HG03280 (cell line): ENCODE measurements at regions not wholly inside any gene's neighbourhood (a gene's known extent, or its start where the extent isn't known, plus 50 kb on each side); places are given as distances from the start of the nearest gene placed in this dataset.
A peak's percentile ranks its signal among the peaks of the same experiment; 100 is the strongest.

ENCODE experiments used
- ATAC-seq: cut with Tn5 transposase; IDR thresholded peaks from one replicate; pipeline ENCODE4 v1.9.1; 2021; ENCODE audit warnings: mild to moderate bottlenecking, moderate library complexity; ENCODE audit not compliant: unreplicated experiment

DNA sequence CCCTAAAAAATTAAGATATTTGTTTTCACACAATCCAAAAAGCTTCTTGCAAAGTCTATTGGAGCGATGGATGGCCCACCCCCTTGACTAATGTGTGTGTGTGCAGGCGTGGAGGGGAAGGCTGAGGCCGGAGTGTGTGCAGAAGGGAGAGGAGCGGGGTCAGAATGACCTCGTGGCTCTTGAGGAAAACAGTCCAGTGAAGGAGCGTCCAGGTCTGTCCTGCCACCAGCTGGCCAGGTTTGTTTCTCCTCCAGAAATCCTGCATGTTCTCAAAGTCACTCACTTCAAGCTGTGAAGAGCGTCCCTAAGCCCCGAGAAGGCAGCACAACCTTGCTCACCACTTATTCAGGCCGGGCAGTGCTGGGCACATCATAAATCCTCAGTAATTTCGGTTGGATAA, 69.5 kb upstream of the SSX2IP start:
- ATAC-seq: no peak

DNA sequence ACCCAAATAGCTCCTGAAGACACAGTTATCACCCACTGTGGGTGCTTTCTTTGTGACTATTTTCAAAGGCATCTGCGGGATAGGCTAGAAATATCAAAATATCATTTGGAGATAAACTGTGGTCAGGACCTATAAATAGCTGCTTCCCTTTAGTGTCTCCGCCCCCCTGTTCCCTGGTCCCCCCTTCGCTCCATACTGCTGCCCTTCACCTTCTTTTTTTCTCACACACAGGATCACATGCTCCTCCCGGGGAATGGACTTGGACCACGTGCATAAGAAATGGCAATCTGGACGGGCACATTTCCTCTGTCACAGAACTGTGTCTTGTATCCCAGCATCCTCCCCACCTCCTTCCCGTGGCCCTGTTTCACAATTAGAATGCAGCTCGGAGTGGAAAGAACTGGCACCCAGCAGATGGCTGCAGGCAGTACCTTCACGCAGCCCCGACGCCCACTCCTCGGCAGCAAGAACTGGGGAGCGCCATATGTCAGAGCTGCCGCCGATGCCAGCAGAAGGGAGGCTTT, 68.8 kb upstream of the SSX2IP start:
- no peak for ATAC-seq

DNA sequence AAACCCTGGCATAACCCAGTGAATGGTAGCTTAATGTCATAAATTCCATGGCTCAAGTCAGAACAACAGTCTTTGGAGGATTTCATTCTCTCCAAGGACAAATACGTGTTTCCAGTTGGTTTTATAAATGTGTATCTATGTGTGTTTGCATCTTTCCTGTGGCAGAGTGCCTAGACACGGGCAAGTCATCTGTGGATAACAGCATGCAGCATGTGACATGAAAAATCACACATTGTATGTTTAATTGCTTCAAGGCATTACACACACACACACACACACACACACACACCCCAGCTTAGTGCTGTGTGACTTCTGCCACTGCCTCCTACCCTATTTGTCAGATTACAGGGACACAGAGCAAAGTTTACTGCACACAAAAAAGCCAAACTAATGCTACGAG, 68.2 kb upstream of the SSX2IP start:
- ATAC-seq: no peak

DNA sequence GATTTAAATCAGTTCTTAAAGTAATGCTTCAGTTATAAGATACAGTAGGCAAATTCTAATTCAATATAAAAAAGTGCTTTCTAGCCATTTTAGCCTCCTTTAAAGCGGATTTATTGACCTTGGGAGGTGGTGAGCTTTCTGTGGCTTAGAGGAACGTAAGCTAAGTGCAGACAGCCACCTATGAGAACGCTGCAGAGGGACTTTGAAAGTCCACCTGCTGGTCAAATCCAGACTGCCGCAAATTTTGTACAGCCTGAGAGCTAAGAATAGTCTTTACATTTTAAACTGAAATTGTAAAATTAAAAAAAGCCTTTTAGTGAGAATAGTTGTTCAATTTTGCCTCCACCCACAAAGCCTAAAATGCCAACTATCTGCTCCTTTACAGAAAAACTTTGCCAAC, 67.0 kb upstream of the SSX2IP start:
- no peak for ATAC-seq

DNA sequence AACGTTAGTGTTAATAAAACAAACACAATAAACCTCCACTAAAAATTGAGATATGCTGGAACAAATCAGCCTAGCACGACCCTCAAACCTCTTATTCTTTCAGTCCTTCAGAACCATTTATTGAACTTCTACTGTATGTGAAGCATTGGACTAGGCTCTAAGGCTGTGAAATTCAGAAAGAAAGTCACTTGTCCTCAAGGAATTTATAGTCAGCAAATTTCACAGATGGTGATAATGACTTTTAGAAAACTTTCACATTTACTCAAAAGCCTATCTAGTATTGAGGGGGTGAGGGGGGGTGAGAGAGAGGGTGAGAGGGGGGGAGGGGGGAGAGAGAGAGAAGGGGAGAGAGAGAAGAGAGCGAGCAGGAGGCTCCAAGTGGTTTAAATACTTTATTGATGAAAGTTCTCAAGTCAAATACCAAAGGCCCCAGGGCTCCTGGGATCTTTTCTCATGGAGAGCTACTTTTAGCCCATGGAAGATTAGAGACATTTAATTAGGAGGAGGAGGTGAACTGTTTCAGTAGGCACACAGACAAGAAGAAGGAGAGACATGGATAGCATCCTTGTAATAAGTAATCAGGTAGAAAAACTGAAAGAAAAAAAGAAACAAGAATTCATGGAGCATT, 66.3 kb upstream of the SSX2IP start:
- no peak for ATAC-seq

DNA sequence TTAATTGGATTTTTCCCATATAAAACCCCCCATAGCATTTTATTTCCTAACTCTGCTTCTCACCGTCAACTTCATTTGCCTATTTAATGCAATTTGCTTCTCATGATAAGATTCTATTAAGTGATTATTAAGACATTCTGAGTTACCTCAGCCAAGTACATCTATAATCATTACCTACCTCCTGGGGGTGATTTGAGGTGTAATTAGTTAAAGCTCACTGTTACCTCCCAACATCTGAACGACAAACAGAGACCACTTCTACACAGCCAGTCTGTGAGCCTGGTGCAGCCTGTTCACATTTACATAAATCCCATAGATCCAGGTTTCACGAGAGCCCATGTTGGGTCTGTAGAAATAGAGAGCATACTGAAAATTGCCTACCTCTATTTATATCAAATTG, 65.7 kb upstream of the SSX2IP start:
- ATAC-seq: no peak

DNA sequence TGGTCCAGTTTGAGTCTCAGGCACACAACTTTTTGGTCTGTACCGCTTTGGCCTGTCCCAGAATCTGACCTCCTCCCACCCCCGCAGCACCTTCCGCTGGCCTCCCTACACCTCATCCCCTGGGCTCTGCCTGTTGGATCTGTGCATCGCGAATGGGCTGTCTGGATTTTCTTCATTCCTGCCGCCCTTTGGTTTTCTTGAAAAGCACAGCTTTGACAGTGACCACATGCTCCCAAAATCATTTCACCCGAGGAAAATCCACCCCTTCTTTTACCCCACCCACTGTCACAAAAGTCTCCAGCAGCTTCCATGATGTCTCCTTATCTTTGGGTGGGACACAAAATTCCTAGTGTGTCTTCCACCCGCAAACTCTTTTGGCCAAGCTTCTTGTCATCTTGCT, 65.0 kb upstream of the SSX2IP start:
- no peak for ATAC-seq

DNA sequence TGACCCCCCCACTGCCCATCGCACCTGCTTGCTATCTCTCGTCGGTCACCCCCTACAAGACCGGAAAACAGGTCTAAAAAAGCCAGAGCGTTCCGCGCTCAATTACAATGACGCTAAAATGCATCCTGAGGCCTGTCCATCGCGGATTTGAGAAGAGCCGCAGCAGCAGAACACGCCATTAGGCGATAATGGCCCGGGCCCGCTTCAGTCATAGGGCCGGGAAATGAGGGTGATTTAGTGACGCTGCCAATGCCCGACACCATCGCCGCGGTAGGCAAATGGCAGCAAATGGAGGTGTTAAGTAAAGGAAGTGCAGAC, 64.1 kb upstream of the SSX2IP start:
- ATAC-seq: no peak

DNA sequence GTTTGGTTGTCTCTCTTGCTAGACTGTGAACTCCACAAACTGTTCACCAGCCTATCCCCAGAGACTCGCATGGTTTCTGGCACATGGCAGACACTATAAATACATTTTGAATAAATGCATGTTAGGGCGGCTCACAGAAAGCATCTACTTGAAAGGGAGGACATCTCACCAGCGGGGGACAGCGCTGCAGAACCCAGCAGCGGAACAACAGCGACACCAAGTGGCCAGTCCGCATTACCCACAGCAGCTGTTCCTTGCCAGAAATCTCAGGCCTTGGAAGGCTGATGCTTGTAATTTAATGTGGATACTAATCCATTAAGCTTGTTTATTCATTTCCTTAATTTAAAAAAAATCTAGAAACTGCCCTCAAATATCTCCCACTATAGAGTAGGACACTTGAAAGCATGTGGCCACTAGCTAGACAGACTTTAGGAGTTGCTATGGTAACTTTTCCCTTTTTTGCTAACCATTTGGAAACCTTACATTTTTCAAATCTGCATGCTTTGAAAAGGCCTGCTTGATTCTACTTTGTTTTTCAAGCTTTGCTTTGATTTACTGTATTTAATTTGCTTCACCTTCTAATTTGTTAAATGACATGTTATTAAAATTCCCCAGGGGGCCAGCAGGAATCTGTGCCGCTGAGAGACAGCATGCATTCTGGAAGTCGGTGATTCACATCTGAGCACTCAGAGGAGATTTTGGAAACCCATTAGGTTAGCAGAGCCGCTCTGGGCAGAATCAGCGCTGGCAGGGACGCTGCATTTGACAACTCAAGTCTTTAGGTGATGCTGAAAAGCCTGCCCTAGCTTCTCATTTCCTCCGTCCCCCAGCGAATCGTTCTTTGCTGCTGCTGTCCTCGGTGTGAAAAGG, 63.5 kb upstream of the SSX2IP start:
- ATAC-seq: peak; percentile 67

DNA sequence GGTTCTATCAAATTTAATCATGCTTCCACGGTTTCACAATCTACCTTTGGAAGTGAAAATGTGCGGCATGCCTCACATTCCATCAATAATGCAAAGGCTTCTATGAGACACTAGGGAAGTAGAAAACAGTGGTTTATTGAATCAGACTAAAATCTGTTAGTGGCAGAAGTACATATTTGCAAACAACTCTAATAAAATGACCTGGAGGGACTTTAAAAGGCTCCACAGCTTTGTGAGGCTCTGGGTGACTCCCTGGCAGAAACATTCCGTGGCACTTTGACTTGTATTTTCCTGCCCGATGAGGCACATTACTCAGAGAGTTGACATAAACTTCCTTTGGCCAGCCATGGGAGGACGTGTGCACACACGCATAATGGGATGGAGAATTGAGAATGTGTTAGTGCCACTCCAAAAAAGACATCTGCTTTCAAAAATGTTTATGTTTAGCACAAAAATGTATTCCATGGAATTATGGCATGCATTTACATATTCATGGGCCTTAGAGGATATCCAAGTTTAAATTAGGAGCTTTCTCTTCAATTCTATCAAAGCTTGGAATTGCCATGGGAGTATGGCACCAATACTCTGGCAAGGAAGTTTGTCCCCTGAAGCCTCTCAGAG, 60.0 kb upstream of the SSX2IP start:
- ATAC-seq: no peak

DNA sequence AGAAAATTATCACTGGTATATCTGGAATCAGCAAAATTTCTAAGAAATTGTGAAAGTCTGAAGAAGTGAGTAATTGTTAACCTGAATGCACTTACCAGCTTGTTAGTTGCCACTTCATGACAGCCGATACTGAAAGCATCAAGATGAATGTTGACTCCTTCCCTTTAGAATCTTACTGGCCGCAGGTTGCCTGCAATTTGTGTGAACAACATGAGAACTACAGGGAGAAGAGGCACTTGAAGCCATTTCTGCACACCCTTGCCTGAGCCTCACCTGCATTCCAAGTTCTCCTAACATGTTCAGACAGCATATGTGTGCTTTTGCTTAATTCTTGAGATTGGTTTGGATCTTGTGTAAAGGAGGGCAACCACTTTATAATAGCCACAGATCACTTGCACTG, 59.2 kb upstream of the SSX2IP start:
- ATAC-seq: no peak

DNA sequence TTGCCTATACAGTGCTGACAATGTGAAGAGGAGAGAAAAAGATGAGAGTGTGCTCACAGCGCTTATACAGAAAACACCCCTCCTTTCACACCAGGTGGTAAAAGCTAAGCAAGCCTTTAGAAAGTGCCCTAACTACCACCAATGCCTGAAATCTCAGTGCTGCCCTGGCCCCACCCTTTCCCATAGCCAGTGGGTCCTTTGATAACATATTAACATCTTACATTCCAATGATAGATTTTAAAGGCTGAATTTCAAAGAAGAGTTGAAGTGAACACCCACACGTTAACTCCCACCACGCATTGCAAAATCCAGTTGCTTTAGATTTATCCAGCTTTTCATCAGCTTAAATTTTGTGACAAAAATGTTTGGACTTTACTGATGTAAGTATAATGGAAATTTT, 58.1 kb upstream of the SSX2IP start:
- no peak for ATAC-seq

DNA sequence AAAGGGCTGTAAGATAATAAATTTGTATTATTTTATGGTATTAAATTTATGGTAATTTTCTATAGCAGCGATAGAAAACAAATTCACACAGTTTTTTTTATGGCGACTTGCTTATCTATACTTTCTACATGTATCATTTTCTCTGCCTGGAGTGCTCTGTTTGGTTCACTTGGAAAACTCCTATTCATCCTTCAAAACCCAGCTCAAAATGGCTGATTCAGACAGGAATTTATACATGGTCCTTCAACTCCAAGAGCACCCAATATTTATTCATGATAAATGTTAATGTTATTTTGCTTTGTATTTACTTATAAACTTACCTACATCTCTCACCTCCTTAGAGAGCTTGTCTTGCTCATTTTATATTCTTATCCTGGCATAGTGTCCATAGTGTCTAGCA, 55.6 kb upstream of the SSX2IP start:
- ATAC-seq: no peak

DNA sequence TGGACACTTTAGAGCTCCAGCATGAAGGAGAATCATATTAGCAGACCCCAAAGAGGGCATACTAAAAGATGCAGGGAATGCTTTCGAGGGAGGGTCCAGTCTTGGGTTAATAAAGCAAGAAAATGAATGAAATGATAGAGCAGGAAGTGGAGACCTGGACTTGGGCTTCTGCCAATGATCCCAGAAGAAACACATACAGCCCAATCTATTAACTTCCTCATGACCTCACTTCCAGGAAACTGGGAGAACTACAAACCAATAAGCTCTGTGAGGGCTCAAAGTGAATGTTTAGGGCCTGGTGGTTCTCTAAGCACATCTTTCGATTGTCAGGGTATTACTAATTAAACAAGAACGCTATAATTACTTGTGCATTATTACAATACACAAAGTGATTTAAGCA, 53.6 kb upstream of the SSX2IP start:
- ATAC-seq: no peak

DNA sequence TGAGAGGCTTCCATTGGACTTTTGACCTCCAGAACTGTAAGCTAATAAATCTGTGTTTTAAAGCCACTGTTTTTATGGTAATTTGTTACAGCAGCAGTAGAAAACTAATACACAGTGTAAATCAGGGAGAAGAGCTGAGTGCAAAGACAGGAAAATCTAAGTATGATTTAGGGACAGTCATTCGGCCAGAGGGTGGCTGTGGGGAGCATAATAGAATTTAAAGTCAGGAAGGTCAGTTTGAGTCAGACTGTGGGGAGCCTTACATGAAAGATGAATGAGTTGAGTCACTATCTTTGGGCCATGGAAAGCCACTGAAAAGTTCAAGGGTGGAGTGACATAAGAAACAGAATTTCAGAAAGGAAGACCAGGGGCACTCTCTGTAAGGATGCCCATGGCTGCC, 52.4 kb upstream of the SSX2IP start:
- ATAC-seq: no peak

DNA sequence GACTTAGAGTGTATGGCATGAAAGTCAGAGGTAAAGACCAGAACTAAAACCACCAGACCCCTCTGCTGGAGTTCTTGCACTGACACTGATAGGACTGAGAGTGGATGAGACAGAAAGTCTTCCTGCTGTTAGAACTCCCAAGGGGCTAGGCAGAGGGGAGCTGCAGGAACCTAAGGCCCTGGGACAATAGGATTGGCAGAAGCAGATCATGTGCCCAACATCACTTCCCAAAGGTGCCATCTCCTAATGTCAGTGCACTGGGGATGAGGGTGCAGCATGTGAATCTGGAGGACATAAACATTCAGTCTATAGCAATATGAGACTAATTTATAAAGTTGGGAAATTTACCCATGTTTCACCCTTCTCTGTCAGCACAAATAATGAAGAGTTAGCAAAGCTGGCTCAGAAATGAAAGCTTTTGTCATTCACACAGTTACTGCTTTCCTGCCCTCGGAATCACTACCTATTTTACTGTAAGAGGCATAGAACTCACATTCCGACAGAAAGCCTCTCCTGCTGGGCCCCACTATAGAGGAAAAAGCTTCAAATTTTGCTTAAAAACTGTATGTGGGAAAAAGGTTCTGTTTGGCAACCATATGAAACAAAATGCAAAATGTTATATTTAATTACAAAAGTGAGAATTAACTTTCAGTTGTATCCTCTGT, 49.9 kb upstream of the SSX2IP start:
- ATAC-seq: no peak
